Left kidney (tissue), 1 donor: ENCODE measurements at regions not wholly inside any gene's neighbourhood (a gene's known extent, or its start where the extent isn't known, plus 50 kb on each side); places are given as distances from the start of the nearest gene placed in this dataset.
"Not testable (repeated sequence)": the region's sequence is repeated elsewhere in the genome, so short reads cannot be mapped to it uniquely, and the experiment has no call there.

Source experiments
- DNase-seq: peaks from one replicate; pipeline ENCODE4 v3.0.0-alpha.2; 2013

- no peak for DNase-seq
These were observed 194.2 kb upstream of the NFIA start for GRCh38 chr1:60888126-60888525.

GRCh38 chr1:60886793-60887331 lies 195.5 kb upstream of the NFIA start:
- DNase-seq, result no peak

DNA sequence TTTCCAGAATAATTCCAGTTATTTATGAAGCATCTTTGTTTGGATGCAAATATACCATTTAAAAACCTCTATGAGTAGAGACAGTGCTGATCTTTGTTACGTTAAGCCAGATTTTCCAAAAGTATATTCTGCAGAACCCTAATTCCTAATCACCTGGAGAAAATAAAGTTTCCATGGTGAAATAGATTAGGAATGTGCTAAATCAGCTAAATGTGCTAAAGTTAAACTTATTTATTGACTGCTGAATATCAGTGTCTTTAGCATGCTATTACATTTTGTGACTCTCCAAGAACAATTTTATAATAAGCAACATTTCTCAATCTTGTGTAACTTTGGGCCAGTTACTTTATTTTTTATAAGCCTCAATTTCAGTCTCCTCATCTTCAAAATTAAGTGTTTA lies 196.3 kb upstream of the NFIA start:
- no peak for DNase-seq

GRCh38 chr1:60880202-60880601 lies 202.2 kb upstream of the NFIA start:
- no peak for DNase-seq

- no peak for DNase-seq
These were observed 204.0 kb upstream of the NFIA start for GRCh38 chr1:60878323-60878722.

- no peak for DNase-seq
These were observed 205.0 kb upstream of the NFIA start for GRCh38 chr1:60877376-60877775.

- DNase-seq, result no peak
These were observed 205.4 kb upstream of the NFIA start for GRCh38 chr1:60876952-60877351.

- DNase-seq, result no peak
These were observed 207.2 kb upstream of the NFIA start for GRCh38 chr1:60875138-60875537.

DNA sequence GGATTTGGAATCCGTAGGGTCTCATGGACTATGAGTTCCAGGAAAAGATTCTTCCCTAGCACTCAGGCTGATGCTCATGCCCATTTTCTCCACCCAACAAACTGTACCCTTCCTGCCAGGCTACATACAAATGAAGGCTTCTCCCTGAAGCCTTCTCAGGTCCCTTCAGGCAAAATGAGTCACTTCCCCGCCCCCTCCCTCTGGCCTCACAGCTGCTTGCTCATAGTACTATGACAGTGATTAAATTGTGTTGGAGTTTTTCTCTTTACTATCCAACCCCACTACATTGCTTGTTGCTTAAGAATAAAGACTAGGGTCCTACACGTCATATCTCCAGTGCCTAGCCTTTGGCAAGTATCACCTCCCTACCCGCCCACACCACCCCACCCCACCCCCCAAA lies 207.6 kb upstream of the NFIA start:
- no peak for DNase-seq

DNA sequence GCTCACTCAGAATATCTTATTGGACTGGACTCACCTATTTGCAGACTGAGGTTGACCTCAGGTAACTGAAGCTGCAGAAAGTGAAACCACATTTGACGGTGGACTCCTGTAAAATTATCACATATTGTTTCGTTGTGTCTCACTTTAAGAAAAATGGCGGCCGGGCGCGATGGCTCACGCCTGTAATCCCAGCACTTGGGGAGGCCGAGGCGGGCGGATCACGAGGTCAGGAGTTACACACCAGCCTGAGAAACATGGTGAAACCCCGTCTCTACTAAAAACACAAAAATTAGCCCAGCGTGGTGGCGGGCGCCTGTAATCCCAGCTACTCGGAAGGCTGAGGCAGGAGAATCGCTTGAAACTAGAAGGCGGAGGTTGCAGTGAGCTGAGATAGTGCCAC lies 209.0 kb upstream of the NFIA start:
- not testable (repeated sequence) for DNase-seq

- DNase-seq, result no peak
These were observed 209.8 kb upstream of the NFIA start for GRCh38 chr1:60872426-60873054.

DNA sequence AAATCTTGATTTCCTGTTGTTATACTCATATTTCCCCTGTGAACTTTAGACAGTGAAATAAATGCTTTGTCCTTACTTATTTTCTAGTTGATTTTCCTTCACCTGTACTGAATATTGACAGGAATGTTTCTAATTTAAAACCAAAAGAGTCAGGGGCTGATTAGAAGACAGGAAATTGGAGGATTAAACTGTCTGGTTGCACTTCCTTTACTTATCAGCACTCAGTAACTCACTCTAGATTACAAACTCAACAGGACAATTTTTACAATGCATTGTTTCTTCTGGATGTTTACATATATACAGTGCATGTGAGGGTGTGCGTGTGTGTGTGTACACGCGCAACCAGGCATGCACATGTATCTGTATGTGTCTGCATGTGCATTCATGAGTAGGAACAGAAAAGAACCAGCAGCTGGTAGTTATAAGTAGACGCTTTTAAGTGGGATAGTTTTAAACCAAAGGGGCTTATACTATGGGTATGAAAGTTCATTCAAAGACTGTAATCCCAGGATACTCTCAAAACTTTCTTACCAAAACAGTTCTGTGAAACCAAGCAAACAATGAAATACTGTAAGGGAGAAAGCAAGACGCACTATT lies 212.0 kb upstream of the NFIA start:
- no peak for DNase-seq

DNA sequence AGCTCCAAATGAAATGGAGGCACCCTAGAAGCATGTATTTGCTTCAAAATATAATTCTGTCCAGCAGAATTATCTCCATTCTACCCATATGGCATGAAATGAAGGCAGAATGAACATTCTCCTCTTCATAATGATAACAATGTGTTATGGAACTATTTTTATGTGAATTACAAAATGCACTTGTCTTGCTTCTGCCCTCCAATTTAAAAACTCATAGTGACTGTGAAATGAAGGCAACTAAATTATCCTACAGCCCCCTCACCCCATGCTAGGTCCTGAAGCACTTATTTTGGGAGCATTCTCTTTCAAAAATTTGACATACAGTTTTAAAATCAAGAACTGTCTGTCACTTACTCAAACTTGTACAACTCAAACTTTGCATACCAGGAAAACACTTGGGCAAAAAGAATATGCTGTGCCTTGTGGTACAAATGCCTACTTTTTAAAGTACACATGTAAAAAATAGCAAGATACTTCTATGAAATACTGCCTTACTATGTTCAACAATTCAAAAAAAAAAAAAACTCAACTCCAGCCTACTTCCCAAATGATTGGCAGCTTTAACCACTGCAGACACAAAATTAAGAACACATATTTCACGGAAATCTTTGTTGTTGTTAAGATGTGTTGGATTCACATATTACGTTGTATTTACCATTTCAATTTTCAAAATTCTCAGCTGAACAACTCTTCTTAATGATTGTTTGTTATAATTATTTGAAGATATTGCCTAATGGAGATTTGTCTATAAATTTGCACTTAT lies 213.3 kb upstream of the NFIA start:
- no peak for DNase-seq

DNA sequence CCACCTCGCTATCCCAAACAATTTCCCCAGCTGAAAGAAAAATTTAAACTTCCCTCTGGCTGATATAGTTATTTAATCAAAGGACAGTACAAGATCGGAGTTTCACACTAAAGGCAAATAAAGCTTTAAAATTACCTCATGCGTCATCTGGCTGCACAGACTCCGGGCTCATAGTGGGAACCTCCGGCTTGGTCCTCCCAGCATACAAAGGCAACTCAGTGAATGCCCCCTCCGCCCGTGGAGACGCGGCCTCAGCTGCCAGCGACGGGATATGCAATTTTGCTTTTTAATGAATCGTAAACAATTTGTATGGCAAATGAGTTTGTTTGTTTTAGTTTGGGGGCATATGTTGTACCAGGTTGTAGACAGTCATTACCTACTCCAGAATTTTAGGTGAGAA lies 214.6 kb upstream of the NFIA start:
- no peak for DNase-seq

GRCh38 chr1:60866917-60867531 lies 215.3 kb upstream of the NFIA start:
- no peak for DNase-seq

- DNase-seq, result no peak
These were observed 216.0 kb upstream of the NFIA start for GRCh38 chr1:60866226-60866900.

DNA sequence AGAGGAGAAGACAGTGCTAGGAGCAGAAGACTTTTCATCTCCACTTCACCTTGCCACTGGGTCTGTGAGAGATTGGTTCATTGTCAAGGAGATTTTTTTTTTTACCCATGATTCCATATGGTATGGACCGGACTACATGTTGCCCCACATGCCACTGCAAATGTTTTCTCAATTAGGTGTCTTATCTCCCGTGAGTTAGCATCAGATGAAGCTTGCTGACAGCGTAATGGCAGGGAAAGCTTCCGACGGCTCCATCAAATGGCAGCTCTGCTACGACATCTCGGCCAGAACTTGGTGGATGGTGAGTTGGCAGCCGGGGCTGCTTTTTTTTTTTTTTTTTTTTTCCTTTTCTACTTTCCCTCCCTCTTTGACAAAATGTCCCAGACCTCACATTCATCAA lies 217.2 kb upstream of the NFIA start:
- DNase-seq, result no peak

DNA sequence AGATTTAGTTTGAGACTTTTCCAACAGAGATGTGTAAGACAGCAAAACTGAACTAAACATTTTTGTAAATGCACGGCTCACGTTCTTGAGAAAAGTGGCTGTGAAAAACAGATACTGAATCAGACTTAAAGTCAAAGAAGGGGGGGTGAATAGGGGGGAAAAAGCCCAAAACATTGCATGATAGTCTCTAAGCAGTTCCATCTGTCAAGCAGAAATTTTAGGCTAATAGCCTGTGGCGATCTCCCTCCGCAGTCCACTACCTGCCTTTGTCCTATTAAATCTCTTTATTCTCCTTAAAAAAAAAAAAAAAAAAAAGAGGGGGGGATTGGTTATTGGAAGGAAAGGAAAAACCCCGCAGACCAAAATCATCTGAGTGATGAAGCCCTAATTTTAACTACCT lies 217.6 kb upstream of the NFIA start:
- DNase-seq, result no peak

- no peak for DNase-seq
These were observed 219.2 kb upstream of the NFIA start for GRCh38 chr1:60863131-60863530.

GRCh38 chr1:60861961-60862567 lies 220.3 kb upstream of the NFIA start:
- no peak for DNase-seq

DNA sequence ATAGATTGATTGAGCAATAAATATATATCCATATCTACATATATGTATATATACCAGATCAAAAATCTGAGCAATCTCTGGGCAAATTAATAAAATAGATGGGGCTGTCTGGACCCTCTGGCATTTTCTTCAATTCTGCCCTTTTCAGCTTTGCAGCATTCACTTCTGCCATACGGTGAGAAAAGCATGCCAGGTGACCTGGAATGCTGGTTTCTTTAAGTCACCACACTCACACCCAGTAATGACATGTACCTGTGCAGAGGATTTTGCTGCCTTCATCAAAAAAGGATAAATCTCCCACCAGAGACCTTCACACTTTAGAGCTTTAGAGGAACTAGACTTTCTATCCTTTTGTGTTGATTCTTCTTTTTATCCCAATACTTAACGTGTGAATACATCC lies 223.2 kb upstream of the NFIA start:
- no peak for DNase-seq

DNA sequence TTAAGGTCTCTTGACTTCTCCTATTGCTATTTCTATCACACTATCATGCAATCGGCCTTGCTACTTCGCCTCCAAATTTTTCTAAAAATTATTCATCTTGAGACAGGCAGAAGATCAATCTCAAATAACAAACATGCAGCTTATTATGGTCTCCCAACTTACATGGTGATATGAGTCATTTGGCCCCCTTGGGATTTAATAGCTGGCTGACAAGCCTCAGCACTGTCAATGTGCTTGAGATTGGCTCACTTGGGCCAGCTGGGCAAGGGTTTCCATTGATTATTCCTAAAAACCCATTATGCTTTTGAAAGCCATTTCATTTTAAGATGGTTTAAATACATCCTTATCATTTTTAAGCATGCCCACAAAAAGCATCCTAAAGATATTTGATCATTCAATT lies 224.5 kb upstream of the NFIA start:
- DNase-seq, result no peak
